Breast epithelium (tissue), 3 donors: ENCODE measurements at regions not wholly inside any gene's neighbourhood (a gene's known extent, or its start where the extent isn't known, plus 50 kb on each side); places are given as distances from the start of the nearest gene placed in this dataset.

Source experiments
- POLR2A ChIP-seq: fragments of 450-650 bp; IDR thresholded peaks from one replicate; pipeline ENCODE4 v1.6.1; 2016; ENCODE audit warnings: antibody characterized with exemption, mild to moderate bottlenecking, moderate library complexity
- POLR2AphosphoS5 ChIP-seq, 3 donors: sonication (generic); formaldehyde crosslinking; IDR thresholded peaks; one replicate each; pipeline ENCODE4 v1.6.1; 2017; ENCODE audit warnings: antibody characterized with exemption in 3 of 3
- TF ChIP-seq, protein P1 (sequence below), 3 donors: fragments of 450-650 bp; IDR thresholded peaks; one replicate each; pipeline ENCODE4 v1.5.1; 2016 to 2017; ENCODE audit warnings: antibody characterized with exemption in 3 of 3, mild to moderate bottlenecking in 3 of 3, moderate library complexity in 3 of 3

DNA sequence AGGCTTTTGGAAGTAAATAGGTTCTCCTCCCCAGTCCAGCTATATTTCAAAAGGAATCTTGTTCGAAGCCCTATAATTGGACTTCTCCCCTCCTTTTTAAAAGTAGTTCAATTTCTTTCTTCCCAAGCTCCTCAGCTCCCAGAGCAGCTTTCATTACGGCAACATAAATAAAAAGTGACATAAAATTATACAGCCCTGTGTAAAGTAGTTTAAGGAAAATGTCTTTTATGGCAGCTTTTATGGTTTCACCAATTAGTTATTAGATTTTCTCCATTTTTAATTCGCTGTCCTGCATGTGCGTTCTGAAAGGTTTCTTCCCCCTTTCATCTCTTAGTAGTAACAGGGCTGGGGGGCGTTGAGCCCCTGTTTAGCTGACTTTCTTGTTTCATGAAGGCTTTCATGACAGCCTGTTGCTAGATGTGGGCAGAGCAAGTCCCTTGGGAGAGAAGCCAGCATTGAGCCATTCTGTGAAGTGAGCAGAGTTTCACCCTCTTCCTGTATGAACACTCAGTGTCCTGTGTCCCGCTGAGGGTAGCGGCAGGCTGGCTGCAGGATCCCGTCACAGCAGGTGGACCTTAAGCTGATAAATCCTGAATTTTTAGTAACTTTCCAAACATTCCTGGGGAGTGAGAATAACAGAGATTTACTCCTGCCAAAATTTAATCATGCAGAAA is 229.7 kb upstream of the SPRED2 start:
- TF ChIP-seq, protein P1, sequence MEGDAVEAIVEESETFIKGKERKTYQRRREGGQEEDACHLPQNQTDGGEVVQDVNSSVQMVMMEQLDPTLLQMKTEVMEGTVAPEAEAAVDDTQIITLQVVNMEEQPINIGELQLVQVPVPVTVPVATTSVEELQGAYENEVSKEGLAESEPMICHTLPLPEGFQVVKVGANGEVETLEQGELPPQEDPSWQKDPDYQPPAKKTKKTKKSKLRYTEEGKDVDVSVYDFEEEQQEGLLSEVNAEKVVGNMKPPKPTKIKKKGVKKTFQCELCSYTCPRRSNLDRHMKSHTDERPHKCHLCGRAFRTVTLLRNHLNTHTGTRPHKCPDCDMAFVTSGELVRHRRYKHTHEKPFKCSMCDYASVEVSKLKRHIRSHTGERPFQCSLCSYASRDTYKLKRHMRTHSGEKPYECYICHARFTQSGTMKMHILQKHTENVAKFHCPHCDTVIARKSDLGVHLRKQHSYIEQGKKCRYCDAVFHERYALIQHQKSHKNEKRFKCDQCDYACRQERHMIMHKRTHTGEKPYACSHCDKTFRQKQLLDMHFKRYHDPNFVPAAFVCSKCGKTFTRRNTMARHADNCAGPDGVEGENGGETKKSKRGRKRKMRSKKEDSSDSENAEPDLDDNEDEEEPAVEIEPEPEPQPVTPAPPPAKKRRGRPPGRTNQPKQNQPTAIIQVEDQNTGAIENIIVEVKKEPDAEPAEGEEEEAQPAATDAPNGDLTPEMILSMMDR (IDR thresholded peaks at IDR 0.05), result no peak
- no peak for TF ChIP-seq POLR2A
- no peak for TF ChIP-seq POLR2AphosphoS5 (IDR thresholded peaks at IDR 0.05)
